HEK293 (cell line): ENCODE measurements at regions not wholly inside any gene's neighbourhood (a gene's known extent, or its start where the extent isn't known, plus 50 kb on each side); places are given as distances from the start of the nearest gene placed in this dataset.

Source experiments
- CTCF ChIA-PET: fragments of 350-600 bp; formaldehyde crosslinking; extraction: SDS; loops from one replicate; lab custom pipeline; 2021; ENCODE audit warnings: antibody characterized with exemption; lab: Yijun Ruan, JAX
- POLR2A ChIA-PET: fragments of 300-600 bp; formaldehyde crosslinking; extraction: SDS; loops from one replicate; lab custom pipeline; 2020; ENCODE audit warnings: antibody characterized with exemption, inconsistent platforms; lab: Yijun Ruan, JAX
- H3K27ac ChIP-seq: fragments of 200-500 bp; sonication (Bioruptor generic); 2 replicates; pipeline ENCODE4 v1.5.1; 2014; ENCODE audit warnings: low read depth, low read length, control low read depth, inconsistent platforms; ENCODE audit errors: extremely low read depth
- H3K36me3 ChIP-seq, 2 experiments: fragments of 200-500 bp in 1 of 2; sonication (Bioruptor generic) in 1 of 2; 1 replicate in 1 of 2; 2 replicates in 1 of 2; pipeline ENCODE4 v1.5.1; 2014 to 2017; ENCODE audit warnings: inconsistent platforms in 2 of 2, low read length in 2 of 2; ENCODE audit not compliant: control insufficient read depth in 2 of 2, insufficient read depth in 1 of 2
- H3K4me1 ChIP-seq: fragments of 200-500 bp; sonication (Bioruptor generic); 2 replicates; pipeline ENCODE4 v1.5.1; 2014; ENCODE audit warnings: mild to moderate bottlenecking, low read length, inconsistent platforms; ENCODE audit not compliant: control insufficient read depth, insufficient read depth
- H3K4me3 ChIP-seq: 2 replicates; pipeline ENCODE4 v1.5.1; 2011; ENCODE audit warnings: low read depth, mild to moderate bottlenecking, control low read depth, low read length, moderate library complexity
- H3K9me3 ChIP-seq: fragments of 200-500 bp; sonication (Bioruptor generic); 2 replicates; pipeline ENCODE4 v1.5.1; 2014; ENCODE audit warnings: low read depth, low read length, inconsistent platforms; ENCODE audit not compliant: control insufficient read depth, insufficient read depth
- ELK4 ChIP-seq: IDR thresholded peaks from 2 replicates; pipeline ENCODE4 v1.6.1; 2011; ENCODE audit warnings: mild to moderate bottlenecking, low read depth, low read length, borderline replicate concordance
- GFI1B ChIP-seq: fragments of 450-650 bp; formaldehyde crosslinking; IDR thresholded peaks from 2 replicates; pipeline ENCODE4 v1.5.1; 2016; ENCODE audit warnings: missing biosample characterization, missing genetic modification characterization
- HOXA7 ChIP-seq: sonication (generic); formaldehyde crosslinking; IDR thresholded peaks from 2 replicates; pipeline ENCODE4 v1.8.1; 2022; ENCODE audit warnings: missing genetic modification reagents, borderline replicate concordance
- HOXD13 ChIP-seq: sonication (generic); formaldehyde crosslinking; IDR thresholded peaks from 2 replicates; pipeline ENCODE4 v1.8.0; 2022; ENCODE audit warnings: missing genetic modification reagents, borderline replicate concordance
- IKZF3 ChIP-seq: fragments of 450-650 bp; IDR thresholded peaks from 2 replicates; pipeline ENCODE4 v1.5.0; 2018; ENCODE audit warnings: missing biosample characterization, mild to moderate bottlenecking, missing genetic modification characterization, moderate library complexity
- KLF17 ChIP-seq: fragments of 450-650 bp; formaldehyde crosslinking; IDR thresholded peaks from 2 replicates; pipeline ENCODE4 v1.5.1; 2016; ENCODE audit warnings: missing biosample characterization, missing genetic modification characterization
- MEIS1 ChIP-seq: sonication (generic); formaldehyde crosslinking; IDR thresholded peaks from 2 replicates; pipeline ENCODE4 v1.8.1; 2022; ENCODE audit warnings: missing genetic modification reagents, mild to moderate bottlenecking, borderline replicate concordance
- REPIN1 ChIP-seq: fragments of 450-650 bp; formaldehyde crosslinking; IDR thresholded peaks from 2 replicates; pipeline ENCODE4 v1.5.1; 2017; ENCODE audit warnings: missing biosample characterization, missing genetic modification characterization, low read depth
- SCRT1 ChIP-seq: fragments of 450-650 bp; formaldehyde crosslinking; IDR thresholded peaks from 2 replicates; pipeline ENCODE4 v1.5.1; 2016; ENCODE audit warnings: missing biosample characterization, missing genetic modification characterization, borderline replicate concordance
- SETDB1 ChIP-seq: IDR thresholded peaks from one replicate; pipeline ENCODE4 v1.6.1; 2017; ENCODE audit warnings: mild to moderate bottlenecking, low read length, moderate library complexity, mixed read lengths; ENCODE audit not compliant: insufficient read length
- ZBTB17 ChIP-seq: fragments of 450-650 bp; formaldehyde crosslinking; IDR thresholded peaks from 2 replicates; pipeline ENCODE4 v1.5.1; 2016; ENCODE audit warnings: missing biosample characterization, missing genetic modification characterization
- ZBTB21 ChIP-seq: fragments of 450-650 bp; formaldehyde crosslinking; IDR thresholded peaks from 2 replicates; pipeline ENCODE4 v1.5.1; 2017; ENCODE audit warnings: missing biosample characterization, missing genetic modification characterization
- ZBTB49 ChIP-seq: fragments of 450-650 bp; formaldehyde crosslinking; IDR thresholded peaks from 2 replicates; pipeline ENCODE4 v1.5.1; 2016; ENCODE audit warnings: missing biosample characterization, missing genetic modification characterization, low read depth
- ZBTB6 ChIP-seq: fragments of 450-650 bp; formaldehyde crosslinking; IDR thresholded peaks from 2 replicates; pipeline ENCODE4 v1.5.1; 2017; ENCODE audit warnings: missing biosample characterization, missing genetic modification characterization
- ZFP69B ChIP-seq: fragments of 450-650 bp; formaldehyde crosslinking; IDR thresholded peaks from 2 replicates; pipeline ENCODE4 v1.5.1; 2016; ENCODE audit warnings: missing biosample characterization, missing genetic modification characterization
- ZNF132 ChIP-seq: fragments of 450-650 bp; formaldehyde crosslinking; IDR thresholded peaks from 2 replicates; pipeline ENCODE4 v1.5.1; 2017; ENCODE audit warnings: missing biosample characterization, missing genetic modification characterization, borderline replicate concordance
- ZNF140 ChIP-seq: fragments of 450-650 bp; formaldehyde crosslinking; IDR thresholded peaks from 2 replicates; pipeline ENCODE4 v1.5.1; 2016; ENCODE audit warnings: missing biosample characterization, missing genetic modification characterization
- ZNF16 ChIP-seq: fragments of 450-650 bp; formaldehyde crosslinking; IDR thresholded peaks from 2 replicates; pipeline ENCODE4 v1.5.1; 2016; ENCODE audit warnings: low read depth, missing biosample characterization, missing genetic modification characterization
- ZNF23 ChIP-seq: fragments of 450-650 bp; formaldehyde crosslinking; IDR thresholded peaks from 2 replicates; pipeline ENCODE4 v1.5.1; 2016; ENCODE audit warnings: missing biosample characterization, missing genetic modification characterization, borderline replicate concordance
- ZNF274 ChIP-seq, 2 experiments: fragments of 200-500 bp in 1 of 2; fragments of 450-650 bp in 1 of 2; sonication (Bioruptor generic) in 1 of 2; formaldehyde crosslinking in 1 of 2; IDR thresholded peaks; 2 replicates each; pipeline versions ENCODE4 v1.5.1 to v1.6.1; 2014 to 2016; ENCODE audit warnings: borderline replicate concordance in 1 of 2, inconsistent platforms in 1 of 2, low read length in 1 of 2, missing biosample characterization in 1 of 2, missing genetic modification characterization in 1 of 2
- ZNF280D ChIP-seq: fragments of 450-650 bp; formaldehyde crosslinking; IDR thresholded peaks from 2 replicates; pipeline ENCODE4 v1.5.1; 2016; ENCODE audit warnings: missing biosample characterization, missing genetic modification characterization
- ZNF302 ChIP-seq: fragments of 450-650 bp; formaldehyde crosslinking; IDR thresholded peaks from 2 replicates; pipeline ENCODE4 v1.5.1; 2016; ENCODE audit warnings: missing biosample characterization, missing genetic modification characterization, low read depth
- ZNF311 ChIP-seq: fragments of 450-650 bp; formaldehyde crosslinking; IDR thresholded peaks from 2 replicates; pipeline ENCODE4 v1.5.1; 2017; ENCODE audit warnings: missing biosample characterization, missing genetic modification characterization, borderline replicate concordance
- ZNF341 ChIP-seq: fragments of 450-650 bp; formaldehyde crosslinking; IDR thresholded peaks from 2 replicates; pipeline ENCODE4; 2016; ENCODE audit warnings: low read depth, missing biosample characterization, missing genetic modification characterization
- ZNF621 ChIP-seq: fragments of 450-650 bp; formaldehyde crosslinking; IDR thresholded peaks from 2 replicates; pipeline ENCODE4 v1.5.1; 2017; ENCODE audit warnings: missing biosample characterization, missing genetic modification characterization
- ZNF777 ChIP-seq: fragments of 450-650 bp; formaldehyde crosslinking; IDR thresholded peaks from 2 replicates; pipeline ENCODE4 v1.5.1; 2017; ENCODE audit warnings: missing biosample characterization, missing genetic modification characterization, borderline replicate concordance
- ZSCAN18 ChIP-seq: fragments of 450-650 bp; formaldehyde crosslinking; IDR thresholded peaks from 2 replicates; pipeline ENCODE4 v1.5.1; 2016; ENCODE audit warnings: missing biosample characterization, missing genetic modification characterization

- POLR2A ChIA-PET, result interaction anchor here (0.6 kb wide), 1 partner anchor 116 kb away, joined by 5 read pairs; no protein-coding TSS in a partner anchor
- Histone ChIP-seq H3K4me3 (no peak overlapping the region), H3K9me3 (no peaks in the 10 kb centered on the region), H3K36me3 (no peaks in the 10 kb centered on the region), H3K27ac (no peak overlapping the region), H3K4me1 (0 out of 2 replicates have a peak, but pooled peaks cover 3% of the 10 kb centered on the region)
- CTCF ChIA-PET, result interaction anchor here (0.5 to 11.8 kb wide), 65 partner anchors 9 to 1399 kb away, joined by 3 to 143 read pairs (median 4); no protein-coding TSS in a partner anchor
- TF ChIP-seq IKZF3 (tag by site-specific recombination) (no peak), ZNF274 (IDR thresholded peaks at IDR 0.05; ENCODE audit: low read length) (no peak), ZNF274 (tag by site-specific recombination; IDR thresholded peaks at IDR 0.05; ENCODE audit: borderline replicate concordance) (no peak), ZNF311 (no peak), ZBTB17 (tag by site-specific recombination) (peak; percentile 86), GFI1B (tag by site-specific recombination) (no peak), ZBTB21 (tag by site-specific recombination) (no peak), ZNF23 (tag by site-specific recombination) (no peak), ZSCAN18 (tag by site-specific recombination) (no peak), MEIS1 (no peak), ZNF341 (tag by site-specific recombination) (peak; percentile 72), REPIN1 (no peak), ZNF140 (no peak), HOXA7 (CRISPR knock-in tag) (no peak), SETDB1 (no peak), ELK4 (no peak), ZBTB49 (tag by site-specific recombination) (no peak), ZNF777 (no peak), ZNF132 (no peak), ZFP69B (tag by site-specific recombination) (no peak), ZNF16 (tag by site-specific recombination) (no peak), SCRT1 (tag by site-specific recombination) (no peak), ZNF302 (tag by site-specific recombination) (no peak), ZNF621 (no peak), ZBTB6 (tag by site-specific recombination) (no peak), KLF17 (tag by site-specific recombination) (peak; percentile 24; the same call in 1 of the 2 replicates), ZNF280D (tag by site-specific recombination) (no peak), HOXD13 (CRISPR knock-in tag) (no peak)
Measured at GRCh38 chr6:157756708-157757429, 66.2 kb upstream of the SNX9 start.
